KBM-7 (cell line): ENCODE measurements at regions not wholly inside any gene's neighbourhood (a gene's known extent, or its start where the extent isn't known, plus 50 kb on each side); places are given as distances from the start of the nearest gene placed in this dataset.

Source experiments
- DNase-seq: peaks from one replicate; pipeline ENCODE4 v3.0.0-alpha.2; 2015
- in situ Hi-C: fragments of 300-500 bp; cut with MboI; formaldehyde crosslinking; loops from 2 replicates; pipeline ENCODE4 v1.14.3; 2020; ENCODE audit warnings: low sequenced_read_pairs, low pct_unique_long_range_greater_than_20kb, mixed read lengths

- DNase-seq: no peak
- in situ Hi-C loops: no loop called here
Measured at GRCh38 chr13:34591900-34592529, 350.1 kb upstream of the NBEA start.

DNA sequence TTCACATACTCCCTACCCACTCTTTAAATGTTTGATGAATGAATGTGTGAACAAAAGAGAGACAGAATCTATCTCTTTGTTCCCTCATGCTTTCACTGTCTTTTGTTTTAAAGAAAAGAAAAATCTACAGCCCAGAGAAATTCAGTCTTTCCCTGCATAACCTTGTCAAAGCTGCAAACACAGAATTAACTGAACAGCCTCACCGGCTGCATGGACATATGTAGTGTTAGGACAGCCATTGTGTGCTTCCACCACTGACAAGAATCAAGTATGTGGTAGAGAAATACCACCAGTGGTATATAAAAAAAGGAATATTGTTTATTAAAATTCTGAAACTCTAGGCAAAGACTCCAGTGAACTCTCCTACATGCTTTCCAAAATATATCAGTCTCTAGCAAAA, 348.4 kb upstream of the NBEA start:
- in situ Hi-C loops: no loop called here
- DNase-seq: no peak

DNA sequence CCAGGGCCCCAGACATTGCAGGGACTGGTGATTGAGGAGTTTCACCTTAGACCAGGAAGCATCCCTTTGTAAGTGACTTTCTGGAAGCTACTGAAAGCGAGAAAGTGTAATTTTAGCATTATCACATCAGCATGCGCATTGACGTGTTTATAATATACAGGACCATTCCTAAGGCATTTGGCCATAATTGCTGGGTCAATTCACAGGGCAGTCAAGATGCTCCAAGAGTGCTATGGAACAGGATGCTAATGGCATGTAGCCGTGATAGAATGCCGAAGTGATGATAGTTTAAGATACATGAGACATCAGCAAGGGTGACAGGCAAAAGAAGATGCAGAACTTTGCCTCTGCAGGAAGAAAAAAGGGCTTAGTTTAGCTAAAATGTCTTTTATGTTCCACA, 347.6 kb upstream of the NBEA start:
- in situ Hi-C loops: no loop called here
- DNase-seq: no peak

- in situ Hi-C loops: no loop called here
- DNase-seq: no peak
Measured at GRCh38 chr13:34608331-34608730, 333.7 kb upstream of the NBEA start.

DNA sequence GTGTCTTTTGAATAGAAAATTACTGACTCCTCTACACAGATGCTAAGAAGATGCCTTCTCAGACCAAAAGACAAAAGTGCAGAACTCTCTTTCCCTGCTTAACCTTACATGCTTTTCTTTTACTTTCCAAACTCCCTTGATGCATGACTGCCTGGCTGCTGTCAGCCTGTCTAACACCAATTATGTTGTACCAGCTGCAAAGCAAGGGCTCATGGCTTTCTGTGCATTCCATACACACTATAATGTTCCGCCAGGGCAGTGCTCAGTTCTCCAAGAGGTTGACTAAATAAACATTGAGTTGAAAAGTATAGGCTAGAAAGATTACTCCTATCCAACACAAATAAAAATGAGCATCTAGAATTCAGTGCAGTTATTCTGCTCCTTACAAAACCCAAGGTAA, 330.4 kb upstream of the NBEA start:
- no peak for DNase-seq
- in situ Hi-C loops: no loop called here

DNA sequence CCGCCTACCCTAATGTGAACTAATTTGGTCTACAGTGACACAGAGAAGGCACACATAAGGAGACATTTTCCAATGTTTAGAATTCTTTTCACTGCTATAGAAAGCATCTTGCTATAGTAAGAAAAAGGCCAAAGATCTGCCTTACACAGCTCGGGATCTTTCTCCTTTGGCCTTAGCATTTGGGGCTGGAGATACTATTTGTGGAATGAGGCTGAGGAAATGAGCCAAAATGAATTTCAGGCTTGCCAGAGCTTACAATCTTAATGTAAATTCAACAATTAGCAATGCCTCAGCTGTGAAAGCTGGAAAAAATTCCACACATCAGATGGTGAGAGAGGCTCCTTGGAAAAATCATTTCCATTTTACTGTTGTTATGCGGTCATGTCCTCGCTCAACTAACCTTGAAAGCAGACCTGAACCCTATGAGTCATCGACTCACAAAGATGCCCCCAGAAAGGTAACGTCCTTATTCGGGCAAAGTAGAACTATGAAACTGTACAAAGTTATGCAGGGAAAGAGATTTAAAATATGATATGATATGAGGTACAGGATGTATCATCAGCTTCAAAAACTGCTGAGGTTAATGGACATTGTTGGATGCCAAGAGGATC, 324.5 kb upstream of the NBEA start:
- in situ Hi-C loops: no loop called here
- DNase-seq: no peak

GRCh38 chr13:34618654-34619053, 323.4 kb upstream of the NBEA start:
- DNase-seq: no peak
- in situ Hi-C loops: no loop called here

DNA sequence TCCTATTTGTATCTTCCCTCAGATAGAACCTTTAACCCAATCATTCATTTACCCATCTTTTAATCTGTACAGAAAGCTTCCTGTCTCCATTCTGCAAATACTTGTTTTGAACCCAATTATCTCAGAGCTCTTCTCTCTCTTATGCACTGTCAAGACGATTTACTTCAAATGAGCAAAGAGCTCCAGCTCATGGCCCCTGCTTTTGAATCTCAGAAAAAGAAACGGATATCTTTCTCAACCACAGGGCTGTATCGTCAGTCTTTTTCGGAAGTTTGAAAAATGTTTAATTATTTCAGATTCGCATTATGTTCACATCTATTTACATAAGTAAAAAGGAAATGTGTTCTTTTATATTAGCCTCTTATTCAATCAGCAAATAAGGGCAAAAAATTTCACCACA, 322.7 kb upstream of the NBEA start:
- in situ Hi-C loops: no loop called here
- DNase-seq: no peak

- DNase-seq: no peak
- in situ Hi-C loops: no loop called here
Measured at GRCh38 chr13:34620074-34620850, 321.8 kb upstream of the NBEA start.

GRCh38 chr13:34620862-34621261, 321.2 kb upstream of the NBEA start:
- DNase-seq: no peak
- in situ Hi-C loops: no loop called here

DNA sequence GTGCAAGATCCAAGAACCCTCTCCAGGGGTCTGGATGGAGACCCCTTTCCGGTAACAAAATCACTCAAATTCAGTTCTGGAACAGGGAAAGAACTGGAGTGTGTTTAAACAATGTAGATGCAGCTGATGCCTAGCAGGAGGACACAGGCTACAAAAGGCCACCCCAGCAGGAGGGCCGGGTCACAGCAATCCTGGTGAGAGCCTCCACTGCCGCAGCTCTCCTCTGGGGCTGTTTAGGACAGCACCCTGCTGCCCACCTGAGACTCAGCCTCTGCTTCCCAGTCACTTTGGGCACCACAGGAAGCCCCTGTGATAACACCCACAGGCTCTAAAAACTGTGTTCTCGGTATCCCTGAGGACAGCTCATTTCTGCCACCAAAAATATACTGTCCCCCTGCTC, 318.7 kb upstream of the NBEA start:
- in situ Hi-C loops: no loop called here
- no peak for DNase-seq

- in situ Hi-C loops: no loop called here
- DNase-seq: no peak
Measured at GRCh38 chr13:34627509-34628208, 314.4 kb upstream of the NBEA start.

DNA sequence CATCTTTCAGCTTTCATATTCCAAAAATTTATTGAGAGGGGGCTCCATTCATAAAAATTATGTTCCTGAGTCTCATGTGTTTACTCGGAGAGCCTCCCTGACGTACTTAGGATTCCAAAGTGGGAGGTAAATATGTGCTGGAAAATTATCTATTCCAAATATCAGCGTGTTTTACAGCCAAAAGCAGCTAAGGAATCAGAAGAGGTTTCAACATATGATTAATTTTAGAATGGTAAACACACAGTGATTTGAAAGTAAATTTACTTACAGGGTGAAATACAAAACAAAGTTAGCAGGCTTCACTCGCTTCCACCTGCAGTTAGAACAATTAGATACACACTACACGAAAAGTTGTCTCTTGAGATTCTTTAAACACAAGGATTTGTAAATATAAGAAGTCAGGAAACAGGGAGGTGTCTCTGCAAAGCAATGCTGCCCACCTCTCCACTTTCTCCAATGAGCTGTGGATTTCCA, 313.8 kb upstream of the NBEA start:
- no peak for DNase-seq
- in situ Hi-C loops: no loop called here

GRCh38 chr13:34634448-34634847, 307.6 kb upstream of the NBEA start:
- DNase-seq: no peak
- in situ Hi-C loops: no loop called here

GRCh38 chr13:34637138-34637537, 304.9 kb upstream of the NBEA start:
- DNase-seq: no peak
- in situ Hi-C loops: no loop called here

GRCh38 chr13:34637636-34638035, 304.4 kb upstream of the NBEA start:
- in situ Hi-C loops: no loop called here
- DNase-seq: no peak

DNA sequence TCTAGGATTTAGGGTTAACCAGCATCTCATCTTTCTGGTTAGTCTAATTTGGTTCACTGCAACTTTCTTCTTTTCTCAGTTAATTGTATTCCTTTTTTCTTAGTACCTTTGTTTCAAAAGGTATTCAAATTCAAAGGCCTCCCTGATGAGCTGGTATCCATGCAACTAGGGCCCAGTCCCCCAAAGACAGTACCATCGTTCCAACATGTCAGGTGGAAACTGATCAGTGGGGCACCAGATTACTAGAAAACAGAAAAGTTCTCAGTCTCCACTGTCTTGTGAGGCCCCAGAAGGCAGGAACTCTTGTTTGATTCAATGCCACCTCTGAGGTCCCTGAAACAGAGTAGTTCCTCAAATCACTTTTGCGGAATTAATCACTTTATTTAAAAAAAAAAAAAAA, 303.2 kb upstream of the NBEA start:
- DNase-seq: no peak
- in situ Hi-C loops: no loop called here

DNA sequence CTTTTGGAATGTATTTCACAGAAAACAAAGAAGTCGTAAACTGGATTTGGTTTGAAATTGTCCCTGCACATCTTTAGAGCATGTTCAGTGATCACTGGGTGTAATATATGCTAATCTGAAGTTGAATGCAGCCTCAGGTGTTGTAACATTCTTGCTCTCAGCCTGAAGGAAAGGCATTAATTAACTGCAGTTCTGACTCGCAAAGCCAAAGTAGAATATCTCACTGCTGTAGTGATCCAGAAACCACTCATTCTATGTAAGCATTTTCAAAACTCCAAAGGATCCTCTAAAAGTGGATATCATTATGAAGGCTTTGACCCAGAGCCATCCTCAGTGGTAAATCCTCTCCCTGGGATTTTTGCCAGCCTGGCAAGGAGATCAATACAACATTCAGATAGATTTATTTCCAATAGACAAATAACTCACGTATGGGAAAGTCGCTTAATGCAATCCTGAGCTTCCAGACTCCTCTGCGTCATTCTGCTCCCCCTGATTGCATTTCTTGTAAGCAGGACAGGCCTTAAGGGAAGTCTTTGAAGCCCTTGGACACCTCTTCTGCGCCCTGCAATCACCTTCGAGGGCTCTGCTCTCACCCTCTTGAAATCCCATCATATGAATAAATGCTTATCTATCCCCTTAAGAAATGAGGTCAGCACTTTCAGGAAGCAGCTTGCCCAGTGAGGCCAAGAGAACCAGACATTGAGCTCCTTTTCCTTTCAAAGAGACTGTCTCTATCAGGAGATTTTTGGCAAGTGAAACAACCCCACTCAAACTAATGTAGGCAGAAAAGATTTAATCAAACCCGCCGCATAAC, 301.7 kb upstream of the NBEA start:
- in situ Hi-C loops: no loop called here
- DNase-seq: no peak

DNA sequence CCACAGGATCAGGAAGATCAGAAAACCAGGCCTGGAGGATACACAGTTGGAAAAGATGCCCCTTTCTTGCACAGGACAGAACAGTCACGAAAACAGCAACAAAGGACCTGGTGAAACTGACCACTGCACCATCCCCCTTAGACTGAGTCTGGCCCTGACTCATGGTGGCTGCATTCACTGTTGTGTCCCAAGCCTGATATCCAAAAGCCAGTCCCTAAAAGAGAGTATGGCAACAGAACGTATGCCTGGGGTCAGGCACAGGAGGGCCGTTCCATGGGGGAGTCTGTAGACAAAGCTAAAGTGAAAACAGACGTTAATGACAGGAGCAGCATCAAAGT, 301.1 kb upstream of the NBEA start:
- in situ Hi-C loops: no loop called here
- DNase-seq: no peak
